HCT116 (cell line): ENCODE measurements at regions not wholly inside any gene's neighbourhood (a gene's known extent, or its start where the extent isn't known, plus 50 kb on each side); places are given as distances from the start of the nearest gene placed in this dataset.

Source experiments
- ATAC-seq: fragments of 200-7000 bp; cut with Tn5 transposase; 2 replicates; pipeline ENCODE4 v1.9.1; 2020; ENCODE audit warnings: mild to moderate bottlenecking, moderate library complexity
- BruUV-seq: library from RNA; stranded (reverse); fragments of 400-500 nt; replicated peaks from 2 replicates; lab custom pipeline; 2021; lab: Mats Ljungman, UMichigan
- CTCF ChIA-PET: fragments of 300-600 bp; sonication (Branson Sonifier 250); formaldehyde crosslinking; loops from one replicate; lab custom pipeline; 2021; ENCODE audit warnings: antibody characterized with exemption; lab: Charles Lee
- POLR2A ChIA-PET: fragments of 300-600, 350-600 bp; sonication (Branson Sonifier 250); formaldehyde crosslinking; loops from one replicate; lab custom pipeline; 2021; ENCODE audit warnings: antibody characterized with exemption; lab: Charles Lee
- RAD21 ChIA-PET, 2 experiments: fragments of 300-600 bp; sonication (Branson Sonifier 250); formaldehyde crosslinking; loops; one replicate each; lab custom pipeline; 2023; ENCODE audit warnings: low total read pairs in 2 of 2; ENCODE audit not compliant: uncharacterized antibody in 2 of 2, unreplicated experiment in 2 of 2, low non-redundant PET in 1 of 2; lab: Charles Lee
- DNase-seq: peaks from one replicate; pipeline ENCODE4 v3.0.0-alpha.2; 2010; ENCODE audit warnings: low read depth, low spot score
- H2AFZ ChIP-seq: fragments of 200-600 bp; shearing (Covaris generic), sonication (generic); 2 replicates; pipeline ENCODE4 v1.6.1; 2017; ENCODE audit warnings: low read depth, mixed run types, mixed read lengths, antibody characterized with exemption, low read length; ENCODE audit not compliant: poor library complexity, severe bottlenecking
- H3K27ac ChIP-seq: 2 replicates; pipeline ENCODE4 v1.5.1; 2012; ENCODE audit warnings: low read depth, low read length
- H3K27me3 ChIP-seq: fragments of 200-600 bp; sonication (generic); 2 replicates; pipeline ENCODE4 v1.6.1; 2016; ENCODE audit warnings: mixed run types, low read length, mixed read lengths; ENCODE audit not compliant: insufficient read depth
- H3K36me3 ChIP-seq, 2 experiments: fragments of 200-500 bp in 1 of 2; fragments of 200-600 bp in 1 of 2; sonication (Bioruptor generic) in 1 of 2; sonication (generic) in 1 of 2; 2 replicates each; pipeline versions ENCODE4 v1.5.1 to v1.6.1; 2014 to 2016; ENCODE audit warnings: low read length in 2 of 2, inconsistent platforms in 1 of 2, mixed read lengths in 1 of 2, mixed run types in 1 of 2; ENCODE audit not compliant: insufficient read depth in 2 of 2, control insufficient read depth in 1 of 2
- H3K4me1 ChIP-seq, 2 experiments: fragments of 200-600 bp in 1 of 2; sonication (generic) in 1 of 2; 2 replicates each; pipeline versions ENCODE4 v1.5.1 to v1.6.1; 2012 to 2017; ENCODE audit warnings: low read length in 2 of 2, inconsistent platforms in 1 of 2, mild to moderate bottlenecking in 1 of 2, mixed read lengths in 1 of 2, mixed run types in 1 of 2, moderate library complexity in 1 of 2; ENCODE audit not compliant: insufficient read depth in 2 of 2, control insufficient read depth in 1 of 2
- H3K4me2 ChIP-seq: fragments of 200-600 bp; sonication (generic); 2 replicates; pipeline ENCODE4 v1.6.1; 2017; ENCODE audit warnings: mixed run types, low read length, mixed read lengths
- H3K4me3 ChIP-seq, 2 experiments: fragments of 200-600 bp in 1 of 2; sonication (generic) in 1 of 2; replicated peaks in 1 of 2; 2 replicates each; pipeline ENCODE4 v1.5.1; 2011 to 2016; ENCODE audit warnings: low read length in 2 of 2, control low read depth in 1 of 2, low read depth in 1 of 2, mild to moderate bottlenecking in 1 of 2, mixed read lengths in 1 of 2, mixed run types in 1 of 2
- H3K79me2 ChIP-seq: fragments of 200-600 bp; sonication (generic); 2 replicates; pipeline ENCODE4 v1.6.1; 2017; ENCODE audit warnings: mild to moderate bottlenecking, mixed run types, low read length, moderate library complexity, mixed read lengths; ENCODE audit not compliant: insufficient read depth
- H3K9ac ChIP-seq: fragments of 200-600 bp; sonication (generic); 2 replicates; pipeline ENCODE4 v1.6.1; 2016; ENCODE audit warnings: low read length, mixed read lengths
- H3K9me2 ChIP-seq: fragments of 200-600 bp; sonication (generic), shearing (Covaris generic); 2 replicates; pipeline ENCODE4 v1.6.1; 2017; ENCODE audit warnings: mixed run types, mild to moderate bottlenecking, moderate library complexity; ENCODE audit not compliant: insufficient read depth
- H3K9me3 ChIP-seq, 2 experiments: fragments of 200-500 bp in 1 of 2; fragments of 200-600 bp in 1 of 2; sonication (Bioruptor generic) in 1 of 2; sonication (generic) in 1 of 2; 2 replicates each; pipeline ENCODE4 v1.6.1; 2014 to 2017; ENCODE audit warnings: low read length in 2 of 2, mixed read lengths in 2 of 2, inconsistent platforms in 1 of 2, low read depth in 1 of 2, mild to moderate bottlenecking in 1 of 2, mixed run types in 1 of 2, moderate library complexity in 1 of 2; ENCODE audit not compliant: control insufficient read depth in 1 of 2, insufficient read depth in 1 of 2
- H4K20me1 ChIP-seq: fragments of 200-600 bp; sonication (generic), shearing (Covaris generic); 2 replicates; pipeline ENCODE4 v1.6.1; 2017; ENCODE audit warnings: mixed run types, mild to moderate bottlenecking, moderate library complexity; ENCODE audit not compliant: insufficient read depth
- ATF3 ChIP-seq: IDR thresholded peaks from 2 replicates; pipeline ENCODE4 v1.6.1; 2012
- CBX3 ChIP-seq: IDR thresholded peaks from 2 replicates; pipeline ENCODE4 v1.6.1; 2012; ENCODE audit warnings: low read depth
- CEBPB ChIP-seq: IDR thresholded peaks from 2 replicates; pipeline ENCODE4 v1.6.1; 2012; ENCODE audit warnings: low read depth
- ELF1 ChIP-seq: IDR thresholded peaks from 2 replicates; pipeline ENCODE4 v1.6.1; 2012; ENCODE audit warnings: low read depth, borderline replicate concordance
- FOSL1 ChIP-seq: IDR thresholded peaks from 2 replicates; pipeline ENCODE4 v1.6.1; 2012; ENCODE audit warnings: low read depth
- MAX ChIP-seq: IDR thresholded peaks from 2 replicates; pipeline ENCODE4 v1.6.1; 2012
- REST ChIP-seq: IDR thresholded peaks from 2 replicates; pipeline ENCODE4 v1.6.1; 2012; ENCODE audit warnings: low read depth
- SRF ChIP-seq: IDR thresholded peaks from 2 replicates; pipeline ENCODE4 v1.6.1; 2012; ENCODE audit warnings: low read depth
- YY1 ChIP-seq: IDR thresholded peaks from 2 replicates; pipeline ENCODE4 v1.6.1; 2011; ENCODE audit warnings: low read length, low read depth, moderate library complexity, mild to moderate bottlenecking; ENCODE audit not compliant: insufficient replicate concordance; ENCODE audit errors: extremely low read depth
- ZBTB33 ChIP-seq: IDR thresholded peaks from 2 replicates; pipeline ENCODE4 v1.6.1; 2011; ENCODE audit warnings: mild to moderate bottlenecking, low read length, moderate library complexity; ENCODE audit not compliant: insufficient replicate concordance; ENCODE audit errors: extremely low read depth
- ZNF274 ChIP-seq: fragments of 200-500 bp; sonication (Bioruptor generic); IDR thresholded peaks from 2 replicates; pipeline ENCODE4 v1.6.1; 2014; ENCODE audit warnings: mild to moderate bottlenecking, low read depth, low read length, inconsistent platforms
- intact Hi-C: fragments of 100-400 bp; cut with micrococcal nuclease; formaldehyde crosslinking; loops from 2 replicates; pipeline ENCODE4 v1.10.0; 2022

- RAD21 ChIA-PET, result no interaction called here
These were observed 219.5 kb upstream of the GAP43 start for GRCh38 chr3:115403786-115404185.

More at GRCh38 chr3:115403786-115404185, 219.5 kb upstream of the GAP43 start:
- intact Hi-C loops, result no loop called here
- Histone ChIP-seq H3K9ac (no peak overlapping the region), H3K79me2 (no peaks in the 10 kb centered on the region), H3K27me3 (no peaks in the 10 kb centered on the region), H3K36me3 (no peaks in the 10 kb centered on the region), H3K4me1 (no peaks in the 10 kb centered on the region), H3K27ac (no peak overlapping the region), H3K9me2 (no peaks in the 10 kb centered on the region), H4K20me1 (no peaks in the 10 kb centered on the region), H3K4me3 (no peak overlapping the region), H3K4me2 (no peak overlapping the region), H2AFZ (no peak overlapping the region), H3K9me3 (no peaks in the 10 kb centered on the region)
- BruUV-seq, result no TSS peak
- DNase-seq (no peak), ATAC-seq (no peak)
- TF ChIP-seq YY1 (no peak), ELF1 (no peak), ZBTB33 (no peak), ATF3 (no peak), CEBPB (no peak), SRF (no peak), FOSL1 (no peak), MAX (no peak), ZNF274 (no peak), CBX3 (no peak), REST (no peak)
- POLR2A ChIA-PET, result no interaction called here
- CTCF ChIA-PET, result no interaction called here
